ENCODE measurements at regions not wholly inside any gene's neighbourhood (a gene's known extent, or its start where the extent isn't known, plus 50 kb on each side); places are given as distances from the start of the nearest gene placed in this dataset.

DNA sequence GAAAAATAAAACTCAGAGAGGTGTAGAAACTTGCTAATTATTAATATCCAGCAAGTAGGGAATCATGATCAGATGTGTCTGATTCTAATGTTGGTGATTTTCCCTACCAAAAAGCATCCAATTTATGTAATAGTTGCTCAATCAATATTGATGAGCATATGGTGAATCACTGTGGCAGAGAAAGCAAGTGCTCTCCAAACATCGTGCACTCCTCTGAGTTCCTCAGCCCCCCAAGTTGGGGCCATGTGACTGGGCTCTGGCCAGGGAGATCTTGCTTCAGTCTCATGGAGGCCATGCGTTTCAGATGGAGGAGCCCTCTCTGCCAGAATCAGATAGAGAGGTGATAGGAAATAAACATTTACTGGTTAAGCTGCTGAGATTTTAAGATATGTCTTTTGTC lies 133.2 kb upstream of the LY86 start:
- TF ChIP-seq, protein P1, sequence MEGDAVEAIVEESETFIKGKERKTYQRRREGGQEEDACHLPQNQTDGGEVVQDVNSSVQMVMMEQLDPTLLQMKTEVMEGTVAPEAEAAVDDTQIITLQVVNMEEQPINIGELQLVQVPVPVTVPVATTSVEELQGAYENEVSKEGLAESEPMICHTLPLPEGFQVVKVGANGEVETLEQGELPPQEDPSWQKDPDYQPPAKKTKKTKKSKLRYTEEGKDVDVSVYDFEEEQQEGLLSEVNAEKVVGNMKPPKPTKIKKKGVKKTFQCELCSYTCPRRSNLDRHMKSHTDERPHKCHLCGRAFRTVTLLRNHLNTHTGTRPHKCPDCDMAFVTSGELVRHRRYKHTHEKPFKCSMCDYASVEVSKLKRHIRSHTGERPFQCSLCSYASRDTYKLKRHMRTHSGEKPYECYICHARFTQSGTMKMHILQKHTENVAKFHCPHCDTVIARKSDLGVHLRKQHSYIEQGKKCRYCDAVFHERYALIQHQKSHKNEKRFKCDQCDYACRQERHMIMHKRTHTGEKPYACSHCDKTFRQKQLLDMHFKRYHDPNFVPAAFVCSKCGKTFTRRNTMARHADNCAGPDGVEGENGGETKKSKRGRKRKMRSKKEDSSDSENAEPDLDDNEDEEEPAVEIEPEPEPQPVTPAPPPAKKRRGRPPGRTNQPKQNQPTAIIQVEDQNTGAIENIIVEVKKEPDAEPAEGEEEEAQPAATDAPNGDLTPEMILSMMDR (IDR thresholded peaks at IDR 0.05 in 8 of 11, conservative IDR thresholded peaks at IDR 0.05 in 3 of 11): no peak
- TF ChIP-seq POLR2AphosphoS5 (IDR thresholded peaks at IDR 0.05) (no peak), POLR2A (IDR thresholded peaks at IDR 0.05) (no peak)
